GM12872 (cell line): ENCODE measurements at regions not wholly inside any gene's neighbourhood (a gene's known extent, or its start where the extent isn't known, plus 50 kb on each side); places are given as distances from the start of the nearest gene placed in this dataset.

Experiments
- CTCF ChIP-seq: IDR thresholded peaks from 3 replicates; pipeline ENCODE4 v1.5.1; 2011; ENCODE audit warnings: low read depth, mild to moderate bottlenecking, low read length, moderate library complexity; ENCODE audit not compliant: insufficient read depth

GRCh38 chr4:10385994-10386394 is 71.2 kb downstream of the ZNF518B start:
- no peak for TF ChIP-seq CTCF

- TF ChIP-seq CTCF, result no peak
Measured at GRCh38 chr4:10384974-10385373, 72.3 kb downstream of the ZNF518B start.

GRCh38 chr4:10383417-10383816 is 73.8 kb downstream of the ZNF518B start:
- no peak for TF ChIP-seq CTCF

GRCh38 chr4:10381146-10381545 is 76.1 kb downstream of the ZNF518B start:
- no peak for TF ChIP-seq CTCF

- TF ChIP-seq CTCF, result no peak
Measured at GRCh38 chr4:10380735-10381134, 76.5 kb downstream of the ZNF518B start.

- TF ChIP-seq CTCF, result no peak
Measured at GRCh38 chr4:10371869-10372471, 85.3 kb downstream of the ZNF518B start.

- TF ChIP-seq CTCF, result no peak
Measured at GRCh38 chr4:10371121-10371520, 86.1 kb downstream of the ZNF518B start.
